NCI-H1105 treated with DMSO at 0.1 percent for 48 hours (cell line): ENCODE measurements at regions not wholly inside any gene's neighbourhood (a gene's known extent, or its start where the extent isn't known, plus 50 kb on each side); places are given as distances from the start of the nearest gene placed in this dataset.
A peak's percentile ranks its signal among the peaks of the same experiment; 100 is the strongest.
"Not testable (repeated sequence)": the region's sequence is repeated elsewhere in the genome, so short reads cannot be mapped to it uniquely, and the experiment has no call there.

Experiments used
- DNase-seq: peaks from one replicate; lab custom pipeline; 2025; lab: John Stamatoyannopoulos, UW

DNA sequence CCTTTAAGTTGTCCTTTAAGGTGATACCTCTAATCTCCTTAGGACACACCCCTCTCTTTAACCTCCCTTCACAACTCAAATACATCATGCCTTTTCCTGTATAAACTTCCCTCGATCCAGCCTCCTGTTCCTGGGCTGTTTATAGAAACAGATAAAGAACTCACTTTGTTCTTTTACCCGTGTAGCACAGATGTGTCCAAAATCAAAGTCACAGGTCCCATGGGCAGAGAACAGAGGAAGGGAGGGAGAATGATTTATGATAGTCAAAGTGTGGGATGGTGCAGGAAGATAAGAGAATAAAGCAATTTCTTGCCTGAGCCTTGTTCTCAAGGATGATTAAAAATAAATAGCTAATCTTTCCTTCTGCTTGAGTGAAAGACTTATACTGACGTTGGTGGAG lies 50.3 kb upstream of the CABCOCO1 start:
- DNase-seq: no peak

GRCh38 chr10:61612009-61612408 lies 50.7 kb upstream of the CABCOCO1 start:
- no peak for DNase-seq

GRCh38 chr10:61609701-61610100 lies 53.0 kb upstream of the CABCOCO1 start:
- DNase-seq: no peak

GRCh38 chr10:61608255-61609033 lies 54.3 kb upstream of the CABCOCO1 start:
- no peak for DNase-seq

DNA sequence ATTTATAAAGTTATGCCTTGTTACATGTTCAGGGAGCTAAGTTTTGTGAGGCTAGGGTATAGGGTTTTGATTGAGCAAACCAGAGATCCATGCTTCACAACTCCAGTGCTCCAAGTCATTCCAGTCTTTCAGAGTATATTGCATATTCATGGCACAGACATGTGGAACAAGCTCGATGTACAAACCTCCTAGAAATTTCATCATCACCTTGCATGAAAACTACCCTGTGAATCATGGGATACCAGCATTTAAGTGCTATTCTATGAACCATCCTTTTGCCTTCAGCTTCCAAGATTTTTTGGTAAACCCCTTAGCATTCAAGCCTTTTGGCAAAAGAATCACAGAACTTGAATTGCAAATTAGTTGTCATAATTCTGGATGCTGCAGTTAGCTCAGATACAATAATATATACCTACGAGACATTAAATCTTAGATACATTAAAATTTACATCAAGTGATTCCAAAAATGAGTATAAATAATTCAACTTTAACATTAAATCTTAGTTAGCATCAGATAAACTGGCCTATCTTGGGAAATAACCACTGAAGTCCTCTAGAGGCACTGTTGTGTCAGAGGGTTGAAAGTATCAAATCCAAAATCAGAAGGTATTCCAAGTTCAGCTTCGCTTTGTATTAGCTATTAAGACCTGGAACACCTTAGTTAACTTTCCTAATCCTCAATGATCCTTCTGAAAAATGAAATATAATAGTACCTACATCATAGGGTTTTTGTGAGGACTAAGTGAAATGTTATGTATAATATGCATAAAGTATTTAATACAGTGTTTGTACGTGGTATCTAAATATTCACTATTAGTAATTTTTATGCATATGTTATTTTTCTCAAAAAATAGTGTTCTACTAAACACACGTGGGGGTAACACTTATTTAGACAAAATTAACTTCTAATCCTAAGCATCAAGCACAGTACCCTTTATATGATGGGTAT lies 55.5 kb upstream of the CABCOCO1 start:
- DNase-seq: peak; percentile 3

- DNase-seq: no peak
Observed at GRCh38 chr10:61605221-61605620, 57.5 kb upstream of the CABCOCO1 start.

DNA sequence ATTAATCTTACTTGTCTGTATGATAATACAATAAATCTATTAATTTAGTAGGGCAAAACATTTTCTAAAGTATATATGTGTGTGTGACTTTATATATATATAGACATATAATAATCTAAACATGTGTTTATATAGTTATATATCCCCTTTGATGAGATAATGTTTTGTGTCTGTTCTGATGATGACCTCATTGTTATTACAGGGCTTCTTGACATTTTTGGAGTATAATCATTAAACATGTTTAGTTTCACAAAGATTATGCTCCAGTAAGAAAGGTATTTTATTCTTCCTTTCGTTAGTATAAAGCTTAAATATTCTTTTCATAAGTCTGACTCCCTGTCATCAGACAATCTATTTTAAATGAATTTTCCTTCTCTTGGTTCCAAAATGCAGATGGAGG lies 62.3 kb upstream of the CABCOCO1 start:
- DNase-seq: no peak

GRCh38 chr10:61594430-61594829 lies 68.3 kb upstream of the CABCOCO1 start:
- DNase-seq: no peak

DNA sequence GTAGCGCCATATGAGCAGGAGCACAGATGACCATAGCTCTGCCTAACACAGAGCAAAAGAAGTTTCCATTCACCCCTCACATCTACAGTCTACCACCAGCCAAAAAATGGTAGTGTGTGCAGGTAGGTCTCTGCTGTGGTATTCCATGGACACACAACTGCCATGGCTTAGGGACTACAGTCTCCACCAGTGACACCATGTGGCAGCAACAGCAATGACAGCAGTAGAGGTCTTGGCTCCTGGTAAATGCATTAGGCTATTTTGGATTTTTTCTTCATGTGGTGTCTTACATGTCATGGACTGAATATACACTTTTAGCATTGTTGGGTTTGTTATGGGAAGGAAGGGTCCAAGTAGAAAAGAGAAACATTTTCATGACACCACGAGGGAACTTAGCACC lies 70.1 kb upstream of the CABCOCO1 start:
- DNase-seq: no peak

DNA sequence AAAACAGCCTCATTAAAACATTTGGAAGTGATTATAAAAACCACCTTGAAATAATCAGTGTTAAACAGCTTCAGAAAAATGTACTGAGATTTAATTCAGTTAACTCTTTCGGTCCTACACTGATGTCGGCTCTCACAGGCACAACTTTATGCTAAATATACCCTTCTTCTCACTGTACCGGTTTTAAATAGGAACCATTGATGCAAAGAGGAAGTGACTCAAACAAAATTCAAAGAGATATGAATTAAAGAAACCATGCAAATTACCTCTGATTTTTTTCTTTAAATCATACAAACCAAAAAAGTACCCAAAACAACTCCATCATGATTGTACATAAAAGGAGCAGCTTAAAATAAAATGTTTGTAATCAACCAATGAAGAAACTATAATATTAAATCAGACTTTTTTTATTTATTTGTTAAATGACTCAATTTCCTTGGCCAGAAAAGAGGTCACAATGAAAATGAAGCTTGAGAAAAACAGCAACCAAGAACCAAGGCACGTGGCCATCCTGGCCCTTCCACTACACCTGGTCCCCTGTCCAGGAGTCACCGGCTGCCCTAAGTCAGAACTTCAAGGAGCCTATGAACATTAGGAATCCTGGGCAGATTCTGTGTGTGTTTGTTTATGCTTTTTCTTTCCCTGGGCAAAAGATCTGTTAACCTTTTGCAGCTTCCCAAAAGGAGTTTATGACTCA lies 73.0 kb upstream of the CABCOCO1 start:
- DNase-seq: no peak

GRCh38 chr10:61588770-61589211 lies 73.9 kb upstream of the CABCOCO1 start:
- DNase-seq: no peak

- no peak for DNase-seq
Observed at GRCh38 chr10:61586829-61587228, 75.9 kb upstream of the CABCOCO1 start.

- no peak for DNase-seq
Observed at GRCh38 chr10:61580608-61581007, 82.1 kb upstream of the CABCOCO1 start.

GRCh38 chr10:61570204-61570603 lies 92.5 kb upstream of the CABCOCO1 start:
- DNase-seq: not testable (repeated sequence)

DNA sequence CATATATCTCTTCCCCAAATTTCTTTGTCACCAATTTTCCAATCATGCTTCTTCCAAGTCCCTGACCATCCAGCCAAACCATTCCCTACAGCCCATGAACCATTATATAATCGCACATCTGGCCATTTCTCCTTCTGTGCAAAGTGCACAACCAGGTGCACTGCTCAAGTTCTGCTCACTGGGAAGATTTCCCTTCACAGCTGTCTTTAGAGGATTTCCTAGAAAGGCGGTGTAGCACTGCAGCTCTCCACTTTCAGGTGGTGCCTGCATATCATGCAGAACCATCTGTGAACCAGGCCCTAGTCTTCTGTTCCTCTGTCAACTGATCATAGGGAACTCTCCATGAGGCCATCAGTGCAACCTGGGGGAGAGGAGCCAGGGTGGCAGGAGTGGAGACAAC lies 95.0 kb upstream of the CABCOCO1 start:
- DNase-seq: no peak

DNA sequence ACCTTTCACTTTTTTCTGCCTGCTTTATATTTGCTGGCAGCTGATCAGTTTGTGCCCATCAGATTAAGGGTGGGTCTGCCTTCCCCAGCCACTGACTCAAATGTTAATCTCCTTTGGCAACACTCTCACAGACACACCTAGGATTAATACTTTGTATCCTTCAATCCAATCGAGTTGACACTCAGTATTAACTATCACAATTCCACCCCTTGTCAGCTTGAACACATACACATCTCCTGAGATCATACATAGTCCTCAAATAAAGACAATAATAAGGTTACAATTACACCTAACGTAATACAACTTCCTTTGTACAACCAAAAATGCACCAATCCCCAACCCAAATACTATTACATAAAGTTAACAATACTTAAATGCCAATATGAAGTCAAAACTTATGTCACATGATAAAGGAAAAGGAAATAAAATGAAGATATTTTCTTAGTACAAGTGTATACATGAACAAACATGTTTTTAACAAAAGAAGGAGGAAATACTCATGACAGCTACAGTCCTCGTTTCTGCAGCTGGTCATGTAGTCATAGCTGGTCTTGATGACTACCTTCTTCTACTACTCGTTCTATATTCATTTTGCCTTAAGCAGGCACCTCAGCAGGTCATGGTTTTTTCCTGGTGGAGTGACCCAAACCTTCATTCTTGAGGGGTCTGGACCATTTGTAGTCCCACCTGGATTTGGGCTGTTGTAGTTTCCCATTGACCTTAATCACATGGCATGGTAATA lies 96.7 kb upstream of the CABCOCO1 start:
- DNase-seq: no peak

DNA sequence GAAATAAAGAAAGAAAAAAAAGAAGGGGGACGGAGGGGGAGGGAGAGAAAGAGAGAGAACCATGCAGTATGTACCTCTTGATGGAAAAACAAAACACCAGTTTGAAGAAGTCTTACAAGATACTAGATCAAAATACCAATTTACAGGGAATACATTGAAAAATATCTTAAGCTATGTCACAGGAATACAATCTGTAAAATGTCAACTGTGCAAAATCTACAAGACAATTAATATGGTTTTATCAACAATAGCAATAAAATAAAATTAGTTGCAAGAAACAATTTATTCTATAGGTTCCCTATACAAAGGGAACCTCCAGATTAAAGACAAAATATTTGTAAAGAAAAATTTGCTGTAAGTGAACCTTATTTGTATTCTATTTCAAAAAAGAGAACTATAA lies 98.3 kb upstream of the CABCOCO1 start:
- DNase-seq: no peak

DNA sequence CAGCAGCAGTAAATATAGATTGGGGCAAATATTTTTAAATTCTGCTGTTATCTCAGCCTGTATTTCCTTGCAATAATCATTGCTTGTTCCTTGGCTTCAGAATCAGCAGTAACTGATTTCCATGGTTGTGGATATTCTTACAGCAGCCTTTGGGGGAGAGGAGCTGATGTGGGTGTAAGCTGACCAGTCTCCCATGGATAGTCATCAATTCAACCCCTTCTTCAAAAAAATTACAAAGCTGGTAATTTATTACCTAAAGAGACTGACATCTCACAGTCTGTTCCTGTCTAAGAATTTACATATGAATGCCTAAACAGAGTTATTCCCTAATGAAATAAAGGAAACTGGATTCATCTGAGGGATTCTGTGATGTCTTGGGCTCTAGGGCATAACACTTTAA lies 103.1 kb upstream of the CABCOCO1 start:
- no peak for DNase-seq

- DNase-seq: no peak
Observed at GRCh38 chr10:61558188-61558587, 104.5 kb upstream of the CABCOCO1 start.

- DNase-seq: no peak
Observed at GRCh38 chr10:61554925-61555324, 101.7 kb upstream of the TMEM26 start.

- no peak for DNase-seq
Observed at GRCh38 chr10:61549861-61550260, 96.7 kb upstream of the TMEM26 start.

DNA sequence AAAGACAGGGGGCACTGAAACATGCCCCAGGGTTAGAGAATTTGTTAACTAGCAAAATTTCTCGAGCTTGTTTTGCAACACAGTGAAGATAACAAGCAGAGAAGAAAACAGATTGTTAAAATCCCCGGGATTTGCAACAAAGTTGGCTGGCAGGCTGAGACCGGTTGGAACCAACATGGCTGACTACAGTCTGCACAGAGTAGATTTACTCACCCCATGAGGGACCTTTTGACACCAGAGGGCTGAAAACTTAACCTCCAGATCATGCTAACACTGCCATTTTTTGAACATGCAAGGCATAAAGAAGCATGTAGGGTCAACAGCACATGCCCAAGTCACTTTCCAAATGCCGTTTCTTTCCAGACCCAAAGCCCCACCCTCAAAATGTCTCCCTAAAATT lies 95.2 kb upstream of the TMEM26 start:
- no peak for DNase-seq
